HCT116 (cell line): ENCODE measurements at regions not wholly inside any gene's neighbourhood (a gene's known extent, or its start where the extent isn't known, plus 50 kb on each side); places are given as distances from the start of the nearest gene placed in this dataset.

Source experiments
- EGR1 ChIP-seq: IDR thresholded peaks from 2 replicates; pipeline ENCODE4 v1.6.1; 2012; ENCODE audit warnings: low read depth
- EZH2 ChIP-seq: fragments of 200-600 bp; sonication (generic); IDR thresholded peaks from 2 replicates; pipeline ENCODE4 v1.6.1; 2017; ENCODE audit warnings: antibody characterized with exemption, mixed run types
- POLR2A ChIP-seq: IDR thresholded peaks from 2 replicates; pipeline ENCODE4 v1.7.0; 2011; ENCODE audit warnings: borderline replicate concordance; ENCODE audit not compliant: insufficient read depth, insufficient read length; ENCODE audit errors: extremely low read depth
- POLR2AphosphoS5 ChIP-seq: IDR thresholded peaks from 2 replicates; pipeline ENCODE4 v1.6.1; 2011; ENCODE audit warnings: mild to moderate bottlenecking, low read depth, low read length, moderate library complexity
- RAD21 ChIP-seq: IDR thresholded peaks from 2 replicates; pipeline ENCODE4 v1.6.1; 2012; ENCODE audit warnings: low read depth, mild to moderate bottlenecking
- SIN3A ChIP-seq: IDR thresholded peaks from 2 replicates; pipeline ENCODE4 v1.6.1; 2012; ENCODE audit warnings: low read depth
- SP1 ChIP-seq: IDR thresholded peaks from 2 replicates; pipeline ENCODE4 v1.6.1; 2012; ENCODE audit warnings: low read depth
- TCF7L2 ChIP-seq: IDR thresholded peaks from 2 replicates; pipeline ENCODE4 v1.7.0; 2011; ENCODE audit warnings: borderline replicate concordance, inconsistent platforms; ENCODE audit not compliant: insufficient read depth, insufficient read length; ENCODE audit errors: extremely low read depth
- YY1 ChIP-seq: IDR thresholded peaks from 2 replicates; pipeline ENCODE4 v1.6.1; 2011; ENCODE audit warnings: low read length, low read depth, moderate library complexity, mild to moderate bottlenecking; ENCODE audit not compliant: insufficient replicate concordance; ENCODE audit errors: extremely low read depth
- ZNF274 ChIP-seq: fragments of 200-500 bp; sonication (Bioruptor generic); IDR thresholded peaks from 2 replicates; pipeline ENCODE4 v1.6.1; 2014; ENCODE audit warnings: mild to moderate bottlenecking, low read depth, low read length, inconsistent platforms
- TF ChIP-seq, protein P1 (sequence below), 3 experiments: fragments of 200-600 bp in 1 of 3; sonication (generic) in 1 of 3; IDR thresholded peaks in 2 of 3; conservative IDR thresholded peaks in 1 of 3; 2 replicates each; pipeline ENCODE4 v1.5.1; 2012 to 2017; ENCODE audit warnings: low read depth in 2 of 3, low read length in 2 of 3, antibody characterized with exemption in 1 of 3, borderline replicate concordance in 1 of 3, control low read depth in 1 of 3, mild to moderate bottlenecking in 1 of 3, mixed read lengths in 1 of 3, mixed run types in 1 of 3, moderate library complexity in 1 of 3; ENCODE audit not compliant: insufficient read depth in 1 of 3
- TF ChIP-seq, protein P2 (sequence below): IDR thresholded peaks from 2 replicates; pipeline ENCODE4 v1.6.1; 2012; ENCODE audit warnings: low read depth
- TF ChIP-seq, protein P3 (sequence below): IDR thresholded peaks from 2 replicates; pipeline ENCODE4 v1.6.1; 2011; ENCODE audit warnings: mild to moderate bottlenecking, low read length, moderate library complexity; ENCODE audit not compliant: insufficient replicate concordance; ENCODE audit errors: extremely low read depth
- TF ChIP-seq, protein P4 (sequence below): IDR thresholded peaks from 2 replicates; pipeline ENCODE4 v1.6.1; 2012

DNA sequence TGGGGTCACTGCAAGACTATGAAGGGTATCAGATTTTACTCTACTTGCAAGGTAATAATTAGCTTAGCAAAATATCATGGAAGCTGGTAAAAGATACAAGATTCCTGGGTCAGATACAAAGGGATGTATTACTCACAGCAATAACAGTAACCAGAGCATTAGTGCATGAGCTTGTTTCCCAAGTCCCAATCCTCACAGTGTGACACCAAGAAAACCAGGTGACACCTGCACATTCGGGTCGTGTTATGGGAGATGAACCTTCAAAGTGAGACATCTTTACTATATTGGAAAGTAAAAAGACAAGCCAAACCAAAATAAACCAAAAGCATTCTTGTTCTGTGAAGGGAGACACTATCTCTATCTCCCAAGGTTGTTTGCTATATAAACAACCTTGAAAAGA is 528.7 kb upstream of the TGFBR2 start:
- TF ChIP-seq, protein P1, sequence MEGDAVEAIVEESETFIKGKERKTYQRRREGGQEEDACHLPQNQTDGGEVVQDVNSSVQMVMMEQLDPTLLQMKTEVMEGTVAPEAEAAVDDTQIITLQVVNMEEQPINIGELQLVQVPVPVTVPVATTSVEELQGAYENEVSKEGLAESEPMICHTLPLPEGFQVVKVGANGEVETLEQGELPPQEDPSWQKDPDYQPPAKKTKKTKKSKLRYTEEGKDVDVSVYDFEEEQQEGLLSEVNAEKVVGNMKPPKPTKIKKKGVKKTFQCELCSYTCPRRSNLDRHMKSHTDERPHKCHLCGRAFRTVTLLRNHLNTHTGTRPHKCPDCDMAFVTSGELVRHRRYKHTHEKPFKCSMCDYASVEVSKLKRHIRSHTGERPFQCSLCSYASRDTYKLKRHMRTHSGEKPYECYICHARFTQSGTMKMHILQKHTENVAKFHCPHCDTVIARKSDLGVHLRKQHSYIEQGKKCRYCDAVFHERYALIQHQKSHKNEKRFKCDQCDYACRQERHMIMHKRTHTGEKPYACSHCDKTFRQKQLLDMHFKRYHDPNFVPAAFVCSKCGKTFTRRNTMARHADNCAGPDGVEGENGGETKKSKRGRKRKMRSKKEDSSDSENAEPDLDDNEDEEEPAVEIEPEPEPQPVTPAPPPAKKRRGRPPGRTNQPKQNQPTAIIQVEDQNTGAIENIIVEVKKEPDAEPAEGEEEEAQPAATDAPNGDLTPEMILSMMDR (IDR thresholded peaks at IDR 0.05 in 2 of 3, conservative IDR thresholded peaks at IDR 0.05 in 1 of 3; ENCODE audit: borderline replicate concordance in 1 of 3, insufficient read depth in 1 of 3, low read depth in 2 of 3, low read length in 2 of 3): no peak
- no peak for TF ChIP-seq YY1
- TF ChIP-seq, protein P2, sequence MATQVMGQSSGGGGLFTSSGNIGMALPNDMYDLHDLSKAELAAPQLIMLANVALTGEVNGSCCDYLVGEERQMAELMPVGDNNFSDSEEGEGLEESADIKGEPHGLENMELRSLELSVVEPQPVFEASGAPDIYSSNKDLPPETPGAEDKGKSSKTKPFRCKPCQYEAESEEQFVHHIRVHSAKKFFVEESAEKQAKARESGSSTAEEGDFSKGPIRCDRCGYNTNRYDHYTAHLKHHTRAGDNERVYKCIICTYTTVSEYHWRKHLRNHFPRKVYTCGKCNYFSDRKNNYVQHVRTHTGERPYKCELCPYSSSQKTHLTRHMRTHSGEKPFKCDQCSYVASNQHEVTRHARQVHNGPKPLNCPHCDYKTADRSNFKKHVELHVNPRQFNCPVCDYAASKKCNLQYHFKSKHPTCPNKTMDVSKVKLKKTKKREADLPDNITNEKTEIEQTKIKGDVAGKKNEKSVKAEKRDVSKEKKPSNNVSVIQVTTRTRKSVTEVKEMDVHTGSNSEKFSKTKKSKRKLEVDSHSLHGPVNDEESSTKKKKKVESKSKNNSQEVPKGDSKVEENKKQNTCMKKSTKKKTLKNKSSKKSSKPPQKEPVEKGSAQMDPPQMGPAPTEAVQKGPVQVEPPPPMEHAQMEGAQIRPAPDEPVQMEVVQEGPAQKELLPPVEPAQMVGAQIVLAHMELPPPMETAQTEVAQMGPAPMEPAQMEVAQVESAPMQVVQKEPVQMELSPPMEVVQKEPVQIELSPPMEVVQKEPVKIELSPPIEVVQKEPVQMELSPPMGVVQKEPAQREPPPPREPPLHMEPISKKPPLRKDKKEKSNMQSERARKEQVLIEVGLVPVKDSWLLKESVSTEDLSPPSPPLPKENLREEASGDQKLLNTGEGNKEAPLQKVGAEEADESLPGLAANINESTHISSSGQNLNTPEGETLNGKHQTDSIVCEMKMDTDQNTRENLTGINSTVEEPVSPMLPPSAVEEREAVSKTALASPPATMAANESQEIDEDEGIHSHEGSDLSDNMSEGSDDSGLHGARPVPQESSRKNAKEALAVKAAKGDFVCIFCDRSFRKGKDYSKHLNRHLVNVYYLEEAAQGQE: no peak
- no peak for TF ChIP-seq POLR2A
- TF ChIP-seq, protein P3, sequence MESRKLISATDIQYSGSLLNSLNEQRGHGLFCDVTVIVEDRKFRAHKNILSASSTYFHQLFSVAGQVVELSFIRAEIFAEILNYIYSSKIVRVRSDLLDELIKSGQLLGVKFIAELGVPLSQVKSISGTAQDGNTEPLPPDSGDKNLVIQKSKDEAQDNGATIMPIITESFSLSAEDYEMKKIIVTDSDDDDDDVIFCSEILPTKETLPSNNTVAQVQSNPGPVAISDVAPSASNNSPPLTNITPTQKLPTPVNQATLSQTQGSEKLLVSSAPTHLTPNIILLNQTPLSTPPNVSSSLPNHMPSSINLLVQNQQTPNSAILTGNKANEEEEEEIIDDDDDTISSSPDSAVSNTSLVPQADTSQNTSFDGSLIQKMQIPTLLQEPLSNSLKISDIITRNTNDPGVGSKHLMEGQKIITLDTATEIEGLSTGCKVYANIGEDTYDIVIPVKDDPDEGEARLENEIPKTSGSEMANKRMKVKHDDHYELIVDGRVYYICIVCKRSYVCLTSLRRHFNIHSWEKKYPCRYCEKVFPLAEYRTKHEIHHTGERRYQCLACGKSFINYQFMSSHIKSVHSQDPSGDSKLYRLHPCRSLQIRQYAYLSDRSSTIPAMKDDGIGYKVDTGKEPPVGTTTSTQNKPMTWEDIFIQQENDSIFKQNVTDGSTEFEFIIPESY: no peak
- no peak for TF ChIP-seq RAD21
- no peak for TF ChIP-seq EZH2
- TF ChIP-seq TCF7L2: no peak
- no peak for TF ChIP-seq ZNF274
- TF ChIP-seq, protein P4, sequence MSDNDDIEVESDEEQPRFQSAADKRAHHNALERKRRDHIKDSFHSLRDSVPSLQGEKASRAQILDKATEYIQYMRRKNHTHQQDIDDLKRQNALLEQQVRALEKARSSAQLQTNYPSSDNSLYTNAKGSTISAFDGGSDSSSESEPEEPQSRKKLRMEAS: no peak
- TF ChIP-seq SP1: no peak
- no peak for TF ChIP-seq POLR2AphosphoS5
- TF ChIP-seq SIN3A: no peak
- no peak for TF ChIP-seq EGR1
